ENCODE measurements at regions not wholly inside any gene's neighbourhood (a gene's known extent, or its start where the extent isn't known, plus 50 kb on each side); places are given as distances from the start of the nearest gene placed in this dataset.

DNA sequence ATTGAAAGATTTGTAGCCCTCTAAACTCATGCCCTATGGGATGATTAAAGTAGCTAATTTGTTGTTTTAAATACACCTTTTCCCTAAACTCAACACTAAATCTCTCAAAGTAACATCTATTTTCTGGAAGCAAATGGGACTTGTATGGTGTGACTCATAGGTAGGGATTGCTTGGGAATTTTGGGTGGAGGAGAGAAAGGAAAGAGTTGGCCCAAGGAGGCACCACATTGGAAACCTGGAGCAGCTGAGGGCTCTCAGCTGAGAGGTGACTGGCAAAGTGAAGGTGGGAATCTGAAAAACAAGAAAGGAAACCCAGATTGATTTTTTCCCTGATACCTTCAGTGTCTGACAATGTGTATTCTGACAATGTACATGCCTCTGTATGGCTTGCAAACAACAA lies 114.8 kb upstream of the PRICKLE1 start:
- Histone ChIP-seq H2BK120ac (ENCODE audit: low read depth, low read length, poor library complexity, severe bottlenecking) (no peak overlapping the region), H2BK12ac (ENCODE audit: insufficient read length, low read depth, low read length) (no peak overlapping the region), H4K8ac (replicated peaks; ENCODE audit: insufficient read length, low read depth, low read length) (no peak overlapping the region), H3K4me2 (ENCODE audit: insufficient read depth, insufficient read length, low read length) (no peak overlapping the region), H3K79me2 (ENCODE audit: insufficient read depth, low read length) (no peaks in the 10 kb centered on the region), H2AK5ac (ENCODE audit: insufficient read length, low read length) (no peak overlapping the region), H3K79me1 (ENCODE audit: insufficient read depth, low read depth, low read length, poor library complexity, severe bottlenecking) (no peaks in the 10 kb centered on the region), H4K91ac (ENCODE audit: insufficient read length, low read depth, low read length) (no peak overlapping the region), H3T11ph (ENCODE audit: low read length) (no peak overlapping the region), H2BK15ac (ENCODE audit: low read depth, low read length) (no peak overlapping the region), H3K9ac (ENCODE audit: extremely low read depth, insufficient read length, low read length) (no peak overlapping the region), H3K27me3 (ENCODE audit: insufficient read depth, low read length) (no peaks in the 10 kb centered on the region), H3K56ac (ENCODE audit: insufficient read length, low read depth, low read length) (no peak overlapping the region), H2AFZ (ENCODE audit: low read length) (no peak overlapping the region), H3K4me1 (ENCODE audit: insufficient read depth, low read length) (no peaks in the 10 kb centered on the region; the same call in 1 of the 2 replicates), H2BK20ac (ENCODE audit: low read depth, low read length, poor library complexity, severe bottlenecking) (no peak overlapping the region), H3K9me3 (ENCODE audit: control insufficient read depth, low read depth, low read length) (no peaks in the 10 kb centered on the region), H4K5ac (ENCODE audit: insufficient read length, low read depth, low read length) (no peak overlapping the region), H4K20me1 (ENCODE audit: control insufficient read depth, insufficient read depth, insufficient read length) (no peaks in the 10 kb centered on the region), H3K23ac (ENCODE audit: insufficient read length, low read depth, low read length) (no peak overlapping the region), H2BK5ac (ENCODE audit: insufficient read length, low read length) (no peak overlapping the region), H3K4ac (ENCODE audit: low read depth, low read length) (no peak overlapping the region), H3K27ac (ENCODE audit: insufficient read length, low read depth, low read length) (no peak overlapping the region), H3K14ac (ENCODE audit: insufficient read depth, low read length) (no peak overlapping the region), H3K18ac (ENCODE audit: insufficient read length, low read depth, low read length) (no peak overlapping the region), H3K23me2 (ENCODE audit: insufficient read length, low read depth, low read length, poor library complexity, severe bottlenecking) (no peaks in the 10 kb centered on the region)
- Mint-ChIP-seq H3K27ac (no peak overlapping the region), H3K4me1 (peaks cover 7 to 9% of the 10 kb centered on the region in 2 experiments; a peak in 3 of 4 replicates), H3K4me3 (no peak overlapping the region), H3K9me3 (peaks cover 0 to 3% of the 10 kb centered on the region in 2 experiments; a peak in 1 of 5 replicates), H3K27me3 (ENCODE audit: low read depth) (no peaks in the 10 kb centered on the region), H3K36me3 (ENCODE audit: insufficient read depth in 1 of 3, low read depth in 3 of 3) (peaks cover 0 to 2% (median 0%) of the 10 kb centered on the region in 3 experiments; a peak in 3 of 7 replicates)
- TF ChIP-seq, protein P1, sequence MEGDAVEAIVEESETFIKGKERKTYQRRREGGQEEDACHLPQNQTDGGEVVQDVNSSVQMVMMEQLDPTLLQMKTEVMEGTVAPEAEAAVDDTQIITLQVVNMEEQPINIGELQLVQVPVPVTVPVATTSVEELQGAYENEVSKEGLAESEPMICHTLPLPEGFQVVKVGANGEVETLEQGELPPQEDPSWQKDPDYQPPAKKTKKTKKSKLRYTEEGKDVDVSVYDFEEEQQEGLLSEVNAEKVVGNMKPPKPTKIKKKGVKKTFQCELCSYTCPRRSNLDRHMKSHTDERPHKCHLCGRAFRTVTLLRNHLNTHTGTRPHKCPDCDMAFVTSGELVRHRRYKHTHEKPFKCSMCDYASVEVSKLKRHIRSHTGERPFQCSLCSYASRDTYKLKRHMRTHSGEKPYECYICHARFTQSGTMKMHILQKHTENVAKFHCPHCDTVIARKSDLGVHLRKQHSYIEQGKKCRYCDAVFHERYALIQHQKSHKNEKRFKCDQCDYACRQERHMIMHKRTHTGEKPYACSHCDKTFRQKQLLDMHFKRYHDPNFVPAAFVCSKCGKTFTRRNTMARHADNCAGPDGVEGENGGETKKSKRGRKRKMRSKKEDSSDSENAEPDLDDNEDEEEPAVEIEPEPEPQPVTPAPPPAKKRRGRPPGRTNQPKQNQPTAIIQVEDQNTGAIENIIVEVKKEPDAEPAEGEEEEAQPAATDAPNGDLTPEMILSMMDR (conservative IDR thresholded peaks at IDR 0.05), result no peak
- no peak for DNase-seq
